HCT116 (cell line): ENCODE measurements at regions not wholly inside any gene's neighbourhood (a gene's known extent, or its start where the extent isn't known, plus 50 kb on each side); places are given as distances from the start of the nearest gene placed in this dataset.

ENCODE experiments used
- ATAC-seq: fragments of 200-7000 bp; cut with Tn5 transposase; 2 replicates; pipeline ENCODE4 v1.9.1; 2020; ENCODE audit warnings: mild to moderate bottlenecking, moderate library complexity
- BruUV-seq: library from RNA; stranded (reverse); fragments of 400-500 nt; replicated peaks from 2 replicates; lab custom pipeline; 2021; lab: Mats Ljungman, UMichigan
- CTCF ChIA-PET: fragments of 300-600 bp; sonication (Branson Sonifier 250); formaldehyde crosslinking; loops from one replicate; lab custom pipeline; 2021; ENCODE audit warnings: antibody characterized with exemption; lab: Charles Lee
- POLR2A ChIA-PET: fragments of 300-600, 350-600 bp; sonication (Branson Sonifier 250); formaldehyde crosslinking; loops from one replicate; lab custom pipeline; 2021; ENCODE audit warnings: antibody characterized with exemption; lab: Charles Lee
- RAD21 ChIA-PET, 2 experiments: fragments of 300-600 bp; sonication (Branson Sonifier 250); formaldehyde crosslinking; loops; one replicate each; lab custom pipeline; 2023; ENCODE audit warnings: low total read pairs in 2 of 2; ENCODE audit not compliant: uncharacterized antibody in 2 of 2, unreplicated experiment in 2 of 2, low non-redundant PET in 1 of 2; lab: Charles Lee
- DNase-seq: peaks from one replicate; pipeline ENCODE4 v3.0.0-alpha.2; 2010; ENCODE audit warnings: low read depth, low spot score
- H2AFZ ChIP-seq: fragments of 200-600 bp; shearing (Covaris generic), sonication (generic); 2 replicates; pipeline ENCODE4 v1.6.1; 2017; ENCODE audit warnings: low read depth, mixed run types, mixed read lengths, antibody characterized with exemption, low read length; ENCODE audit not compliant: poor library complexity, severe bottlenecking
- H3K27ac ChIP-seq: 2 replicates; pipeline ENCODE4 v1.5.1; 2012; ENCODE audit warnings: low read depth, low read length
- H3K27me3 ChIP-seq: fragments of 200-600 bp; sonication (generic); 2 replicates; pipeline ENCODE4 v1.6.1; 2016; ENCODE audit warnings: mixed run types, low read length, mixed read lengths; ENCODE audit not compliant: insufficient read depth
- H3K36me3 ChIP-seq, 2 experiments: fragments of 200-500 bp in 1 of 2; fragments of 200-600 bp in 1 of 2; sonication (Bioruptor generic) in 1 of 2; sonication (generic) in 1 of 2; 2 replicates each; pipeline versions ENCODE4 v1.5.1 to v1.6.1; 2014 to 2016; ENCODE audit warnings: low read length in 2 of 2, inconsistent platforms in 1 of 2, mixed read lengths in 1 of 2, mixed run types in 1 of 2; ENCODE audit not compliant: insufficient read depth in 2 of 2, control insufficient read depth in 1 of 2
- H3K4me1 ChIP-seq, 2 experiments: fragments of 200-600 bp in 1 of 2; sonication (generic) in 1 of 2; 2 replicates each; pipeline versions ENCODE4 v1.5.1 to v1.6.1; 2012 to 2017; ENCODE audit warnings: low read length in 2 of 2, inconsistent platforms in 1 of 2, mild to moderate bottlenecking in 1 of 2, mixed read lengths in 1 of 2, mixed run types in 1 of 2, moderate library complexity in 1 of 2; ENCODE audit not compliant: insufficient read depth in 2 of 2, control insufficient read depth in 1 of 2
- H3K4me2 ChIP-seq: fragments of 200-600 bp; sonication (generic); 2 replicates; pipeline ENCODE4 v1.6.1; 2017; ENCODE audit warnings: mixed run types, low read length, mixed read lengths
- H3K4me3 ChIP-seq, 2 experiments: fragments of 200-600 bp in 1 of 2; sonication (generic) in 1 of 2; replicated peaks in 1 of 2; 2 replicates each; pipeline ENCODE4 v1.5.1; 2011 to 2016; ENCODE audit warnings: low read length in 2 of 2, control low read depth in 1 of 2, low read depth in 1 of 2, mild to moderate bottlenecking in 1 of 2, mixed read lengths in 1 of 2, mixed run types in 1 of 2
- H3K79me2 ChIP-seq: fragments of 200-600 bp; sonication (generic); 2 replicates; pipeline ENCODE4 v1.6.1; 2017; ENCODE audit warnings: mild to moderate bottlenecking, mixed run types, low read length, moderate library complexity, mixed read lengths; ENCODE audit not compliant: insufficient read depth
- H3K9ac ChIP-seq: fragments of 200-600 bp; sonication (generic); 2 replicates; pipeline ENCODE4 v1.6.1; 2016; ENCODE audit warnings: low read length, mixed read lengths
- H3K9me2 ChIP-seq: fragments of 200-600 bp; sonication (generic), shearing (Covaris generic); 2 replicates; pipeline ENCODE4 v1.6.1; 2017; ENCODE audit warnings: mixed run types, mild to moderate bottlenecking, moderate library complexity; ENCODE audit not compliant: insufficient read depth
- H3K9me3 ChIP-seq, 2 experiments: fragments of 200-500 bp in 1 of 2; fragments of 200-600 bp in 1 of 2; sonication (Bioruptor generic) in 1 of 2; sonication (generic) in 1 of 2; 2 replicates each; pipeline ENCODE4 v1.6.1; 2014 to 2017; ENCODE audit warnings: low read length in 2 of 2, mixed read lengths in 2 of 2, inconsistent platforms in 1 of 2, low read depth in 1 of 2, mild to moderate bottlenecking in 1 of 2, mixed run types in 1 of 2, moderate library complexity in 1 of 2; ENCODE audit not compliant: control insufficient read depth in 1 of 2, insufficient read depth in 1 of 2
- H4K20me1 ChIP-seq: fragments of 200-600 bp; sonication (generic), shearing (Covaris generic); 2 replicates; pipeline ENCODE4 v1.6.1; 2017; ENCODE audit warnings: mixed run types, mild to moderate bottlenecking, moderate library complexity; ENCODE audit not compliant: insufficient read depth
- CEBPB ChIP-seq: IDR thresholded peaks from 2 replicates; pipeline ENCODE4 v1.6.1; 2012; ENCODE audit warnings: low read depth
- EGR1 ChIP-seq: IDR thresholded peaks from 2 replicates; pipeline ENCODE4 v1.6.1; 2012; ENCODE audit warnings: low read depth
- ELF1 ChIP-seq: IDR thresholded peaks from 2 replicates; pipeline ENCODE4 v1.6.1; 2012; ENCODE audit warnings: low read depth, borderline replicate concordance
- FOSL1 ChIP-seq: IDR thresholded peaks from 2 replicates; pipeline ENCODE4 v1.6.1; 2012; ENCODE audit warnings: low read depth
- POLR2A ChIP-seq: IDR thresholded peaks from 2 replicates; pipeline ENCODE4 v1.7.0; 2011; ENCODE audit warnings: borderline replicate concordance; ENCODE audit not compliant: insufficient read depth, insufficient read length; ENCODE audit errors: extremely low read depth
- RAD21 ChIP-seq: IDR thresholded peaks from 2 replicates; pipeline ENCODE4 v1.6.1; 2012; ENCODE audit warnings: low read depth, mild to moderate bottlenecking
- REST ChIP-seq: IDR thresholded peaks from 2 replicates; pipeline ENCODE4 v1.6.1; 2012; ENCODE audit warnings: low read depth
- SRF ChIP-seq: IDR thresholded peaks from 2 replicates; pipeline ENCODE4 v1.6.1; 2012; ENCODE audit warnings: low read depth
- TCF7L2 ChIP-seq: IDR thresholded peaks from 2 replicates; pipeline ENCODE4 v1.7.0; 2011; ENCODE audit warnings: borderline replicate concordance, inconsistent platforms; ENCODE audit not compliant: insufficient read depth, insufficient read length; ENCODE audit errors: extremely low read depth
- YY1 ChIP-seq: IDR thresholded peaks from 2 replicates; pipeline ENCODE4 v1.6.1; 2011; ENCODE audit warnings: low read length, low read depth, moderate library complexity, mild to moderate bottlenecking; ENCODE audit not compliant: insufficient replicate concordance; ENCODE audit errors: extremely low read depth
- ZNF274 ChIP-seq: fragments of 200-500 bp; sonication (Bioruptor generic); IDR thresholded peaks from 2 replicates; pipeline ENCODE4 v1.6.1; 2014; ENCODE audit warnings: mild to moderate bottlenecking, low read depth, low read length, inconsistent platforms
- intact Hi-C: fragments of 100-400 bp; cut with micrococcal nuclease; formaldehyde crosslinking; loops from 2 replicates; pipeline ENCODE4 v1.10.0; 2022
- TF ChIP-seq, protein P1 (sequence below): IDR thresholded peaks from 2 replicates; pipeline ENCODE4 v1.6.1; 2012

- H3K27me3 ChIP-seq: no peaks in the 10 kb centered on the region
- no peak overlapping the region for H2AFZ ChIP-seq
- DNase-seq (no peak), ATAC-seq (peak; percentile 58; the same call in 1 of the 2 replicates)
- H3K9me3 ChIP-seq: no peaks in the 10 kb centered on the region
- H3K9me2 ChIP-seq: no peaks in the 10 kb centered on the region
- CTCF ChIA-PET: no interaction called here
- H3K27ac ChIP-seq: no peak overlapping the region
- H3K4me3 ChIP-seq: no peak overlapping the region
- no TSS peak for BruUV-seq
- H3K4me2 ChIP-seq: peak overlapping the region; percentile 41
- TF ChIP-seq CEBPB (no peak), TCF7L2 (no peak), EGR1 (no peak), ELF1 (no peak), ZNF274 (no peak), YY1 (no peak), RAD21 (no peak), REST (no peak), SRF (no peak), POLR2A (no peak), FOSL1 (no peak)
- TF ChIP-seq, protein P1, sequence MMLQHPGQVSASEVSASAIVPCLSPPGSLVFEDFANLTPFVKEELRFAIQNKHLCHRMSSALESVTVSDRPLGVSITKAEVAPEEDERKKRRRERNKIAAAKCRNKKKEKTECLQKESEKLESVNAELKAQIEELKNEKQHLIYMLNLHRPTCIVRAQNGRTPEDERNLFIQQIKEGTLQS: no peak
- H4K20me1 ChIP-seq: no peaks in the 10 kb centered on the region
- POLR2A ChIA-PET: no interaction called here
- intact Hi-C loops: no loop called here
- H3K9ac ChIP-seq: no peak overlapping the region
- H3K36me3 ChIP-seq: no peaks in the 10 kb centered on the region
- H3K79me2 ChIP-seq: no peaks in the 10 kb centered on the region
- peaks cover 24 to 29% of the 10 kb centered on the region in 2 experiments for H3K4me1 ChIP-seq
- RAD21 ChIA-PET: no interaction called here
Observed at GRCh38 chr6:144360401-144360800, 75.3 kb downstream of the UTRN start.
